HG03097 (cell line): ENCODE measurements at regions not wholly inside any gene's neighbourhood (a gene's known extent, or its start where the extent isn't known, plus 50 kb on each side); places are given as distances from the start of the nearest gene placed in this dataset.

ENCODE experiments used
- ATAC-seq: cut with Tn5 transposase; IDR thresholded peaks from one replicate; pipeline ENCODE4 v1.9.1; 2021; ENCODE audit not compliant: unreplicated experiment, low FRiP score

DNA sequence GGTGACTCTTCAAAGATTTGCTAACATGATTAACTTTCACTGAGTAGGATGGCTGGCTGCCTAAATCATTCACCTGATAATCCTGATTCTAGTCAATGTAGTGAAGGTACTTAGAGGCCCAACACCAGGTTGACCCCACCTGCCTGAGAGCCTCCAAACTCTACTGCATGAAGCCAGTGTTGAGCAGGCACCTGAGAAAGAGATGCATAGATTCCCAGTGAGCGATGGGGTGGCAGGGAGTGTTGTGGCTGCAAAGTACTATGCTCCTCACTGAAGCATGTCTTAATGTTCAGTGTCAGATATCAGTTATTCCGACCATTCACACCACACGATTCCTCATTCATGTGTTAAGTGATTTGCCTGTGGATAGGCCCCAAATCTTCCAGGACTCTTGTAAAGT lies 804.4 kb downstream of the TLE4 start:
- no peak for ATAC-seq

DNA sequence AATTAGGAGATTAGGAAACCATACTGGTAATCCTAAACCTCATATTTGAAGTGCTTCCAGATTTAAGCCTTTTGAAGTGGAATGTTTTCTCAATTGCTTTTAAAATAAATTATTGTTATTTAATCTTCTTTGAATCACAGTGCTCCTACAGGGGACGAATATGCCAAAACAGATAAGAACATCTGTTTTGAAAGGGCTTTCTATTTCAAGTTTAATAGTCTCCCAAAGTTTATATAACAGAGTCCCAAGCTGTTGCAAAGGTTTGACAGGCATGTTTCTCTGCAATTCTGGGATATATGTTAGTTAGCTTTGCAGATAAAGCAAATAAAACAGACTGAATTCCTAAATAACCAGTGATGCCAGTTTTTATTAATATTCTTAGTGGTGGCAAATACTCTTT lies 803.7 kb downstream of the TLE4 start:
- ATAC-seq: no peak

GRCh38 chr9:80369641-80370040 lies 797.9 kb downstream of the TLE4 start:
- ATAC-seq: no peak

- ATAC-seq: no peak
Measured at GRCh38 chr9:80366626-80367025, 794.9 kb downstream of the TLE4 start.

GRCh38 chr9:80359941-80360881 lies 788.4 kb downstream of the TLE4 start:
- no peak for ATAC-seq

DNA sequence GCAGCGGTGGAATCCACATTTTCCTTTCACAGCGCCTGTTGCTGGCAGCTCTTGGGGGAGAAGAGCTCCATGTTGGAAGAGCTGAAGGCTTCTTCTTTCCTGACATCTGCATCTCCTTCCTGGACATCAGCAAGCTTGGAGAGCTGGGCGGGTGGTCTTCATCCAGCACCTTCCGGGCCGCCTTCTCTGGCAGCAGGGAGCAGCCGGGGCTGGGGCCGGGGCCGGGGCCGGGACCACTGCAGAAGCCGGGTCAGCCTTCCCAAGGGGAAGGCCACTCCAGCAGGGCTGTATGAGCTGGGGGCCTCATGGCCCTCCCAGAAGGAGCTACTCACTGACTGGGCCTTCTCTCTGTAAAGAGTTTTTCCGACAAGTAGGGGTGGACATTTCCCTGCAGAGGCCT lies 787.5 kb downstream of the TLE4 start:
- ATAC-seq: no peak

GRCh38 chr9:80352967-80353366 lies 781.2 kb downstream of the TLE4 start:
- no peak for ATAC-seq

GRCh38 chr9:80351612-80352011 lies 779.8 kb downstream of the TLE4 start:
- no peak for ATAC-seq

DNA sequence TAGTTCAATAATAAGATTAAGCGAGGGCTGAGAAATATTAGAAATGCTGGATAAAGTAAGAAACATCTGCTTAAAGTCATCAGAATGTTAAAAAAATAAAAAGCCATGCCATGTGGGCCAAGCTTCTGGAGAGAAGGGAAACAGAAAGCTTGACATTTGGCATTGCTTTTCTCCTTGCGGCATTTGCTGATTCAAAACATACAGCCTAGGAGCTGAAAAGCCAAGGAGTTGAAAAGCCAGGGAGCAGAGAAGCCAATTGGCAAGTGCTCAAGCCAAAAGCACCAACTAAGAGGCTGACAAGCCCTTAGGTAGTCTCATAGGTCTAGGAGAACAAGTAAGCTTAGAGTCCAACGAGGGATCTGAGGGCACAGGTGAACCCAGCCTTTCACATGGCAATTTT lies 754.3 kb downstream of the TLE4 start:
- ATAC-seq: no peak

- ATAC-seq: no peak
Measured at GRCh38 chr9:80320916-80321315, 749.2 kb downstream of the TLE4 start.

DNA sequence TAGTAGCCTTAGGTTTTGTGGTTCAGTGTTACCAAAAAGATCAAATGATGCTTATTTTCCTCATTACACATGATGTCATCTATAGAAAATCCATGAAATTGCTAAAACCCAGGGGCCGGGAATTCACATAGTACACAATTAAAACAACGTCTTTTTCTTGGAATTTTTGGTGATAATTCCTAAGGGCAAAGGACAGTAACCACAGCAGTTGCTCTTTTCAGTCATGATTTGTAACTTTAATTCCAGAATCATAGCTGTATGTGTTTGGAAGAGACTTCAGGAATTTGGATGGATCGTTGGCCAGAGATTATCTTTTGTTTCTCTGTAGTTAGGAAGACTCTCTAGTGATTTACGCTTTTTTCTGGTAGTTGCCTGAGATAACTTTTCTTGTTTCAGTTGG lies 748.7 kb downstream of the TLE4 start:
- no peak for ATAC-seq

DNA sequence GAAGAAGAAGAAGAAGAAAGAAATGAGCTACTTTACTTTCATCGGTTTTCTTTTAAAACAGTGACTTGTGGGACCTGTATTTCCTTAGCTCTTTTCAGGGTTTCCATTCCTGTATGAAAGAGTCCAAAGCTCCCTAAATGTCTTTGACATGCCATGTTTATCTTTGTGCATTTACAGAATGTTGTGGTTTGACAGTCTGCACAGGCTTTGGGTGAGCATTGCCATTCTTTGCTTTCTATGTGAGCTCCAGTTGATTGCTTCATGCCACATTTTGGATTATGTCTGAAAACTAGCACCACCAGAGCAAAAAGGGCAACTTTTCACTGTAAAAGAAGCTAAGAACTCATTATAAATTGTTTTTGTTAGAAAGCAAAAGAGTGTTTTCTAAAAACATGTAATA lies 733.4 kb downstream of the TLE4 start:
- ATAC-seq: no peak

- no peak for ATAC-seq
Measured at GRCh38 chr9:80294955-80295354, 723.2 kb downstream of the TLE4 start.

DNA sequence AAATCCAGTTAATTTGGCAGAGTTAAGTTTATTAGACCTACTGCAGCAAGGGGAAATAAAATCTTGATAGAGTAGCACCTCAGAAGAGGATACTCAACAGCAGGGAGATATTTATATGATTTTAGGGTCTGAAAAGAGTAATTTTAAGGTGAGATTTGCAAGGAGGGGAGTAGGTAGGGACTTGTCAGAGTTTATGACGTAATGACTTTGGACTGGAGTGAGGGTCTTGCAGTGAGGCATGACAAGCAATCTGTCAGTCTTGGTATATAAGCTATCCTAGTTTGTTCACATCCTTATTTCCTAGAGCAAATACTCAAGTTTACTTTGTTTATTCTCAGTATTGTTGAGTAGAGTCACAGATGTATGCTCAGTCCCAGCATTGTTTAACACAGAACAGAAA lies 722.6 kb downstream of the TLE4 start:
- no peak for ATAC-seq

- no peak for ATAC-seq
Measured at GRCh38 chr9:80292231-80292630, 720.5 kb downstream of the TLE4 start.

DNA sequence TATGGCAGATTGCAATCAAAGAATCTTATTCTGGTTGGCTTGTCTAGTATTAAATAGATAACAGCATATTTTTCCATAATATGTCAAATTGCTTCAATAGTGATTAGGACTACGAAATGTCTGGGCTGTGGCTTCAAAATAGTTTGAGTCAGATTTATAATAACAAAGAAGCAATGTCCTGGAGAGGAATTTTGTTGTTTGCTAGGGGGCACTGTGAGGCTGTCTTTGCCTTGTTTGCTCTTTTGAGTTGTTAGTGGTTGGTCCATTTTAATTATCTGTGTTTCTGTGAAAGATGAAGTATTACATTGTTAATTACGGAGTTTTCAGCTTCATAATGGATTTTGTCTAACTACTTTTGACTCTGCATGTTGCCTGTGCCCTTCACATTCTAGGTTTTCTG lies 713.6 kb downstream of the TLE4 start:
- no peak for ATAC-seq

- no peak for ATAC-seq
Measured at GRCh38 chr9:80282766-80283165, 711.0 kb downstream of the TLE4 start.

DNA sequence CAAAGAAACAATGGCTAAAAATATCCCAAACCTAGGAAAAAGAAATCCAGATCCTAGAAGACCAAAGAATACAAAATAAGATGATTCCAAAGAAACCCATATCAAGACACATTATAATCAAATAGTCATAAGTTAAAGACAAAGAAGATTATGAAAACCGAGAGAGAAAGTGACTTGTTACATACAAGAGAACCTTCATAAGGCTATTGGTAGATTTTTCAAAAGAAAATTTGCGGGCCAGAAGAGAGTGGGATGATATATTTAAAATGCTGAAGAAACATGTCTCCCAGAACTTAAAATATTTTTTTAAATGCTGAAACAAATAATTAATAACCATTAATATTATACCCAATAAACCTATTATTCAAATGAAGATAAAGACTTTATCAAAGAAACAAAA lies 687.3 kb downstream of the TLE4 start:
- no peak for ATAC-seq

GRCh38 chr9:80251778-80252177 lies 680.0 kb downstream of the TLE4 start:
- no peak for ATAC-seq

DNA sequence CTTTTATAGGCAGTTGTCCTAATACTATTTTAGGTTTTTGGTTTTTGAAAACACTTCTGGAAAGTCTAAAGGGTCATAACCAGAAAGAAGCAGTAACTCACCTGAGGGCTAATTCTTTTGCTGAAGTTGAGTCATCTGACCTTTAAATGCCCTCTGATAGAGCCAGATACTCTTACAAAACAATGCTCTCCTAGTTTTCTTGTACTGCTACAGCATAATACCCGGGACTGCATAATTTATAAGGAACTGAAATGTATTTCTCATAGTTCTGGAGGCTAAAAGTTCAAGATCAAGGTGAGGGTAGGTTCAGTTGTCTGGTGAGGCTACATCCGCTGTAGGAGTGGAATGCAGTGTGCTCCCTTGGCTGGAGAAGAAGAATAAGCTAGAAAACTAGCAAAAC lies 670.3 kb downstream of the TLE4 start:
- no peak for ATAC-seq

- ATAC-seq: no peak
Measured at GRCh38 chr9:80235752-80236151, 664.0 kb downstream of the TLE4 start.

DNA sequence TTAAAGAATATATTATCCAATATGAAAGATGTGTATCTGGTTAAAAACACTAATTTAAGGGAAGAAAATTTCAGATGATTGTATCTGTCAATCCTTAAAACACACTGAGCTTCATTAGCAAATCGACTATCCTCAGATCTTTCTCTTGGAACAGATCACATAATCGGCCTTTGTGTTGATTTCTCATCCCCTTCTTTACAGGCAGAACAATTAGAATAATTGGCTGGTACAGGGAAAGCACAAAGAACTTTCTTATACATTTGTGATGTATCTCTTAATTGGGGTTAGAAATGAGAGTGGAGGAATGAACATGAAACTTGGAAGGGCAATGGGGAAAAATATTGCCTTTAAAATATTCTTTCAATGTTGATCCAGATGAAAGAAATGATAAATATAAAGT lies 662.1 kb downstream of the TLE4 start:
- no peak for ATAC-seq
